Caco-2 (cell line): ENCODE measurements at regions not wholly inside any gene's neighbourhood (a gene's known extent, or its start where the extent isn't known, plus 50 kb on each side); places are given as distances from the start of the nearest gene placed in this dataset.

Experiments used
- BruUV-seq: library from RNA; stranded (reverse); fragments of 400-500 nt; replicated peaks from 2 replicates; lab custom pipeline; 2021; lab: Mats Ljungman, UMichigan
- CTCF ChIA-PET: fragments of 300-600 bp; sonication (Branson Sonifier 250); formaldehyde crosslinking; loops from one replicate; lab custom pipeline; 2022; ENCODE audit warnings: antibody characterized with exemption; lab: Charles Lee
- POLR2A ChIA-PET: fragments of 300-600 bp; sonication (Branson Sonifier 250); formaldehyde crosslinking; loops from one replicate; lab custom pipeline; 2022; ENCODE audit warnings: antibody characterized with exemption; lab: Charles Lee
- DNase-seq, 2 experiments: peaks; one replicate each; pipeline versions ENCODE4 v3.0.0 to v3.0.0-alpha.2; 2020 to 2022
- H3K27me3 ChIP-seq: replicated peaks from 2 replicates; pipeline ENCODE4 v1.6.0; 2011; ENCODE audit warnings: low read length; ENCODE audit not compliant: control insufficient read depth, insufficient read depth
- H3K36me3 ChIP-seq: 2 replicates; pipeline ENCODE4 v1.5.1; 2011; ENCODE audit warnings: low read length; ENCODE audit not compliant: control insufficient read depth, insufficient read depth
- H3K4me1 ChIP-seq: fragments of 250-450 bp; sonication (Bioruptor Pico); 2 replicates; pipeline ENCODE4 v1.5.1; 2020; ENCODE audit warnings: mild to moderate bottlenecking
- H3K4me3 ChIP-seq: 2 replicates; pipeline ENCODE4 v1.5.1; 2011; ENCODE audit warnings: low read depth, mild to moderate bottlenecking, control low read depth, low read length
- H3K9me3 ChIP-seq: fragments of 250-450 bp; sonication (Bioruptor Pico); 2 replicates; pipeline ENCODE4 v1.5.1; 2020; ENCODE audit warnings: mild to moderate bottlenecking, moderate library complexity
- H3K27ac Mint-ChIP-seq: one replicate; pipeline ENCODE4 v1.8.0; 2022; ENCODE audit warnings: mixed read lengths; ENCODE audit not compliant: unreplicated experiment
- H3K27me3 Mint-ChIP-seq: one replicate; pipeline ENCODE4 v1.8.0; 2022; ENCODE audit warnings: mixed read lengths; ENCODE audit not compliant: insufficient read depth, unreplicated experiment
- H3K36me3 Mint-ChIP-seq: one replicate; pipeline ENCODE4 v1.8.0; 2022; ENCODE audit warnings: mild to moderate bottlenecking, mixed read lengths; ENCODE audit not compliant: insufficient read depth, unreplicated experiment
- H3K4me1 Mint-ChIP-seq: one replicate; pipeline ENCODE4 v1.8.0; 2022; ENCODE audit warnings: low read depth, mixed read lengths; ENCODE audit not compliant: unreplicated experiment
- H3K4me3 Mint-ChIP-seq: one replicate; pipeline ENCODE4 v1.8.0; 2022; ENCODE audit warnings: mild to moderate bottlenecking, moderate library complexity, mixed read lengths; ENCODE audit not compliant: unreplicated experiment
- H3K9me3 Mint-ChIP-seq: one replicate; pipeline ENCODE4 v1.8.0; 2022; ENCODE audit warnings: mixed read lengths; ENCODE audit not compliant: unreplicated experiment
- intact Hi-C: fragments of 100-400 bp; cut with micrococcal nuclease; formaldehyde crosslinking; loops from one replicate; pipeline ENCODE4 v1.10.0; 2022; ENCODE audit not compliant: unreplicated experiment
- TF ChIP-seq, protein P1 (sequence below), 2 experiments: fragments of 200-600 bp in 1 of 2; IDR thresholded peaks; 1 replicate in 1 of 2; 2 replicates in 1 of 2; pipeline versions ENCODE4 v1.5.1 to v1.8.0; 2011 to 2022; ENCODE audit warnings: antibody characterized with exemption in 1 of 2, control low read depth in 1 of 2, inconsistent platforms in 1 of 2, low read depth in 1 of 2, low read length in 1 of 2, mild to moderate bottlenecking in 1 of 2, moderate library complexity in 1 of 2; ENCODE audit not compliant: insufficient read depth in 1 of 2, severe bottlenecking in 1 of 2, unreplicated experiment in 1 of 2

DNA sequence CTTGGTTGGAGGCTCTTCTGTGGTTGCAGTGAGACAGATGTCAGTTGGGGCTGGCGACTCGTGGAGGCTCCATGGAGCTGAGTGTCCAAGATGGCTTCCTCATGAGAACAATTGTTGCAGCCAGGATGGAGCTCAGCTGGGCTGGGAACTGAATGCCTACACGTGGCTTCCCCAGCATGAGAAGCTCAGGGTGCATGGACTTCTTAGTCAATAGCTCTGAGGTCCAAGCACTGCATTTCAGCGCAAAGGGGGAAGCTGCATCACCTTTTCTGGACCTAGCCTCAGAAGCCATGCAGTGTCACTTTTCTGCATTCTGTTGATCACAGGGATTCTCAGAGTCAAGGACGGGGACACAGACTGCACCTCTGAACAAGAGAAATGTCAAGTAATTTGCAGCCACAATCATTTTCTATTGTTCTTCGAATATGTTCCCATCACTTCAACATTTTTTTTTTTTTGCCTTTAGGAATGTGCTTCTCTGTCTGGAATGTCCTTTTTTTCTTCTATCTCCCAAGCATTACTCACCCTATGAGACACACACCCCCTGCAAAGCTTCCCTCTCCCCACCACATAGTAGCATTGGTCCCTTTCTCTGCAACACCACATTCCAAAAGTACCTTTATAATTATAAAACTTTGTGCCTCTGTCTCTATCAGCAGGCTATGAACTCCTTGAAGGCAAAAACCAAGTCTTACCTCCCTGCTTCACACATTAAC, 57.5 kb upstream of the STK32A start:
- H3K4me1 ChIP-seq, result peaks cover 71% of the 10 kb centered on the region
- intact Hi-C loops, result loop anchor here (5.0 kb wide), 1 partner anchor 315 kb away; no protein-coding TSS in a partner anchor
- POLR2A ChIA-PET, result interaction anchor here (0.6 kb wide), 1 partner anchor 136 kb away, joined by 3 read pairs; no protein-coding TSS in a partner anchor
- H3K4me3 ChIP-seq, result no peak overlapping the region
- Mint-ChIP-seq H3K27ac (peak overlapping the region; percentile 78), H3K9me3 (peaks cover 8% of the 10 kb centered on the region), H3K4me1 (peaks cover 55% of the 10 kb centered on the region), H3K27me3 (no peaks in the 10 kb centered on the region), H3K4me3 (peak overlapping the region; percentile 53), H3K36me3 (peaks cover 12% of the 10 kb centered on the region)
- H3K27me3 ChIP-seq, result no peaks in the 10 kb centered on the region
- peak in 1 of 2 experiments; percentile 40 for DNase-seq
- H3K36me3 ChIP-seq, result no peaks in the 10 kb centered on the region
- no TSS peak for BruUV-seq
- H3K9me3 ChIP-seq, result no peaks in the 10 kb centered on the region
- TF ChIP-seq, protein P1, sequence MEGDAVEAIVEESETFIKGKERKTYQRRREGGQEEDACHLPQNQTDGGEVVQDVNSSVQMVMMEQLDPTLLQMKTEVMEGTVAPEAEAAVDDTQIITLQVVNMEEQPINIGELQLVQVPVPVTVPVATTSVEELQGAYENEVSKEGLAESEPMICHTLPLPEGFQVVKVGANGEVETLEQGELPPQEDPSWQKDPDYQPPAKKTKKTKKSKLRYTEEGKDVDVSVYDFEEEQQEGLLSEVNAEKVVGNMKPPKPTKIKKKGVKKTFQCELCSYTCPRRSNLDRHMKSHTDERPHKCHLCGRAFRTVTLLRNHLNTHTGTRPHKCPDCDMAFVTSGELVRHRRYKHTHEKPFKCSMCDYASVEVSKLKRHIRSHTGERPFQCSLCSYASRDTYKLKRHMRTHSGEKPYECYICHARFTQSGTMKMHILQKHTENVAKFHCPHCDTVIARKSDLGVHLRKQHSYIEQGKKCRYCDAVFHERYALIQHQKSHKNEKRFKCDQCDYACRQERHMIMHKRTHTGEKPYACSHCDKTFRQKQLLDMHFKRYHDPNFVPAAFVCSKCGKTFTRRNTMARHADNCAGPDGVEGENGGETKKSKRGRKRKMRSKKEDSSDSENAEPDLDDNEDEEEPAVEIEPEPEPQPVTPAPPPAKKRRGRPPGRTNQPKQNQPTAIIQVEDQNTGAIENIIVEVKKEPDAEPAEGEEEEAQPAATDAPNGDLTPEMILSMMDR (IDR thresholded peaks at IDR 0.05; ENCODE audit: insufficient read depth in 1 of 2, low read depth in 1 of 2, low read length in 1 of 2, severe bottlenecking in 1 of 2, unreplicated experiment in 1 of 2), result no peak
- CTCF ChIA-PET, result interaction anchor here (0.7 to 1.0 kb wide), 2 partner anchors 12 to 510 kb away, joined by 3 read pairs; no protein-coding TSS in a partner anchor

GRCh38 chr5:147179562-147180147, 55.2 kb upstream of the STK32A start:
- Mint-ChIP-seq H3K27me3 (no peaks in the 10 kb centered on the region), H3K9me3 (no peaks in the 10 kb centered on the region), H3K36me3 (peaks cover 12% of the 10 kb centered on the region), H3K4me1 (peaks cover 37% of the 10 kb centered on the region), H3K4me3 (no peak overlapping the region), H3K27ac (no peak overlapping the region)
- no peaks in the 10 kb centered on the region for H3K36me3 ChIP-seq
- POLR2A ChIA-PET, result no interaction called here
- no peaks in the 10 kb centered on the region for H3K9me3 ChIP-seq
- H3K27me3 ChIP-seq, result no peaks in the 10 kb centered on the region
- TF ChIP-seq, protein P1 (IDR thresholded peaks at IDR 0.05; ENCODE audit: insufficient read depth in 1 of 2, low read depth in 1 of 2, low read length in 1 of 2, severe bottlenecking in 1 of 2, unreplicated experiment in 1 of 2), result no peak
- CTCF ChIA-PET, result interaction anchor here (1.9 kb wide), 1 partner anchor 9 kb away, joined by 5 read pairs; no protein-coding TSS in a partner anchor
- DNase-seq, result no peak
- intact Hi-C loops, result loop anchor here (5.0 kb wide), 1 partner anchor 317 kb away; no protein-coding TSS in a partner anchor
- BruUV-seq, result no TSS peak
- H3K4me1 ChIP-seq, result peaks cover 51% of the 10 kb centered on the region
- H3K4me3 ChIP-seq, result no peak overlapping the region

DNA sequence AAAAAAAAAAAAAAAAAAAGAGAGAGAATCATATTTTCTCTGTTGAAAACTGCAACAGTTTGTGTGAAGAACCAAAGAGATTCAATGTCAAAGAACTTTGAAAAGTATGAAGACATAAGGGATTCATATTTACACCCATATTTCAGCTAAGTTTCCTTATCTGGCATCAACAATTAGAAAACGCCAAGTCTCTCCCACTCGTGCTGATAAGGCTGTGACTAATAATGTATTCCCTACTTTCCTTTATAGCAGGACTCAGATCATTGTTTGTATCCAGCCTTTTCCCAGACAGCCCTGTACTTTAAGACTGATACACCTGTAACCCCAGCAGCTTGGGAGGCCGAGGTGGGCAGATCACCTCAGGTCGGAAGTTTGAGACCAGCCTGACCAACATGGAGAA, 54.1 kb upstream of the STK32A start:
- BruUV-seq, result no TSS peak
- H3K27me3 Mint-ChIP-seq, result no peaks in the 10 kb centered on the region
- intact Hi-C loops, result no loop called here

More for the DNA sequence above, 54.1 kb upstream of the STK32A start:
- ChIA-PET POLR2A (no interaction called here), CTCF (no interaction called here)
- Mint-ChIP-seq H3K36me3 (peaks cover 6% of the 10 kb centered on the region), H3K27ac (no peak overlapping the region), H3K4me3 (no peak overlapping the region), H3K4me1 (peaks cover 27% of the 10 kb centered on the region), H3K9me3 (no peaks in the 10 kb centered on the region)
- Histone ChIP-seq H3K4me3 (no peak overlapping the region), H3K36me3 (no peaks in the 10 kb centered on the region), H3K9me3 (no peaks in the 10 kb centered on the region), H3K27me3 (no peaks in the 10 kb centered on the region), H3K4me1 (peaks cover 40% of the 10 kb centered on the region)
- TF ChIP-seq, protein P1 (IDR thresholded peaks at IDR 0.05; ENCODE audit: insufficient read depth in 1 of 2, low read depth in 1 of 2, low read length in 1 of 2, severe bottlenecking in 1 of 2, unreplicated experiment in 1 of 2), result no peak
- DNase-seq, result no peak
